Neutrophil (primary cell): ENCODE measurements at regions not wholly inside any gene's neighbourhood (a gene's known extent, or its start where the extent isn't known, plus 50 kb on each side); places are given as distances from the start of the nearest gene placed in this dataset.
"Not testable (repeated sequence)": the region's sequence is repeated elsewhere in the genome, so short reads cannot be mapped to it uniquely, and the experiment has no call there.

Experiments
- H3K27ac ChIP-seq: fragments of 200-600 bp; sonication (generic); 2 replicates; pipeline ENCODE4 v1.5.1; 2016; ENCODE audit warnings: mild to moderate bottlenecking, moderate library complexity
- H3K27me3 ChIP-seq: fragments of 200-600 bp; sonication (generic); 2 replicates; pipeline ENCODE4 v1.6.0; 2016; ENCODE audit warnings: mild to moderate bottlenecking
- H3K36me3 ChIP-seq: fragments of 200-600 bp; sonication (generic); 2 replicates; pipeline ENCODE4 v1.5.1; 2017
- H3K4me1 ChIP-seq, 2 experiments: fragments of 200-600 bp in 1 of 2; sonication (generic) in 1 of 2; 1 replicate in 1 of 2; 2 replicates in 1 of 2; pipeline versions ENCODE4 v1.5.1 to v1.6.1; 2013 to 2016; ENCODE audit warnings: low read depth in 1 of 2, low read length in 1 of 2, mild to moderate bottlenecking in 1 of 2, moderate library complexity in 1 of 2; ENCODE audit not compliant: control insufficient read depth in 1 of 2, insufficient read depth in 1 of 2
- H3K4me3 ChIP-seq, 2 experiments: fragments of 200-600 bp in 1 of 2; sonication (generic) in 1 of 2; 1 replicate in 1 of 2; 2 replicates in 1 of 2; pipeline ENCODE4 v1.5.1; 2013 to 2016; ENCODE audit warnings: low read depth in 1 of 2, low read length in 1 of 2, mild to moderate bottlenecking in 1 of 2, moderate library complexity in 1 of 2
- H3K9me3 ChIP-seq: fragments of 200-600 bp; sonication (generic); 2 replicates; pipeline ENCODE4 v1.5.1; 2016
- CTCF ChIP-seq: fragments of 200-600 bp; sonication (generic); IDR thresholded peaks from 2 replicates; pipeline ENCODE4 v1.5.1; 2016; ENCODE audit warnings: antibody characterized with exemption

DNA sequence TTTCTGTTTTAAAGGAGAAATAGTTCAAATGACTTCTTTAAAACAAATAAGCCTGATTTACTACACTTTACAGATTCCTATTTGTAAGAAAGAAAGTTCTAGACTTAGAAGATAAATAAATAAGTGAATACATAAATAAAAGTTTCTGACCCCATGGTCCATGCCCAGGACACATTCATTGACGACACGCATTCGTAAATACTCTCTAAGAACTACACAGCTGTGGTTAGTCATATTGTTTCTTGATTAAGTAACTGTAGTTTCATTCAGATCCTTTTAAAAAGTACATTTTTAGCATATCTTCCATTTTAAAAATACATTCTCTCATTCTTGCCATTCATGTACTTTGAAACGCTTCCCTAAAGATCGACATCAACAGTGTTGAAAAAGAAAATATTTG, 497.4 kb downstream of the SETD4 start:
- Histone ChIP-seq H3K27me3 (no peaks in the 10 kb centered on the region), H3K27ac (no peak overlapping the region), H3K4me1 (peaks cover 0 to 6% of the 10 kb centered on the region in 2 experiments), H3K9me3 (no peaks in the 10 kb centered on the region), H3K4me3 (no peak overlapping the region), H3K36me3 (no peaks in the 10 kb centered on the region)
- no peak for TF ChIP-seq CTCF

DNA sequence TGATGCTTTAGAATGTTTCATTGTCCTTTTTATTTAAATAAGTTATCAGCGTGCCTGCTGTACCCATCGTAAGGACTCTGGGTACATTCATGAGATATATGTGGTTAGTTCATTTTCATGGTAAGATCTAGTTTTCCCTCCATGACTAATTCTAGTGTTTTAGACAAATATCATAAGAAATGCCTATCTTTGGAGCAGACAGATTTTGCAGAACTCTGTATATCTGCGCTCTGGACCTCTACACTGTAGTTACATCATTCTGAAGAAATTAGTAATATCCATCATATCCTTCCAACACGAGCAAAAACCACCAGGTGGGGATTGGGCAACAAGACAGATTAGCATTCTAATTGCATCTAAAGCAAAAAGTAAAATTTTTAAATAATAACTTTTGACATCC, 499.2 kb downstream of the SETD4 start:
- no peaks in the 10 kb centered on the region for H3K9me3 ChIP-seq
- no peak overlapping the region for H3K4me3 ChIP-seq
- H3K4me1 ChIP-seq = peaks cover 0 to 6% of the 10 kb centered on the region in 2 experiments
- no peaks in the 10 kb centered on the region for H3K27me3 ChIP-seq
- no peak for TF ChIP-seq CTCF
- H3K27ac ChIP-seq = no peak overlapping the region
- no peaks in the 10 kb centered on the region for H3K36me3 ChIP-seq

DNA sequence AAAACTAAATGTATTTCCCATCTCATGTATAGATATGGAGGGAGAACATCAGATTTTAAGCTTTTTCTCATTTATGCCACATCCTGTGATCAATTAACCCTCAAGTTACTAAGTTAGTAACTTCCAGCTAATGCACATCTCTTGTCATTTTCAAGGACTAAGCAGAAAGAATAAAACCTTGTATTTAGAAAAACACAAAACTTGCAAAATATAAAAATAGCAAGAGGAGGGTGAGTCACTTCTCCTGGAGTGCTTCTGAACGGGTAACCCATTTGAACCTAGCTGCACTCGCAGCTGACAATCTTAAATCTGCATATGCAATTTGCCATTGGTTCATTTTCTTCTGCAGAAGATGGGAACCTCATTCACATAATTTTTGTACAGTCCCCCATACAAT, 500.5 kb downstream of the SETD4 start:
- no peak overlapping the region for H3K27ac ChIP-seq
- TF ChIP-seq CTCF = no peak
- H3K36me3 ChIP-seq = no peaks in the 10 kb centered on the region
- no peak overlapping the region for H3K4me3 ChIP-seq
- H3K9me3 ChIP-seq = no peaks in the 10 kb centered on the region
- peaks cover 0 to 6% of the 10 kb centered on the region in 2 experiments for H3K4me1 ChIP-seq
- H3K27me3 ChIP-seq = no peaks in the 10 kb centered on the region

- Histone ChIP-seq H3K4me3 (no peak overlapping the region), H3K36me3 (no peaks in the 10 kb centered on the region), H3K27ac (no peak overlapping the region), H3K27me3 (no peaks in the 10 kb centered on the region), H3K4me1 (peaks cover 0 to 6% of the 10 kb centered on the region in 2 experiments), H3K9me3 (no peaks in the 10 kb centered on the region)
- TF ChIP-seq CTCF = no peak
Observed at GRCh38 chr21:35559128-35559828, 501.0 kb downstream of the SETD4 start.

GRCh38 chr21:35556536-35556935, 503.8 kb downstream of the SETD4 start:
- H3K9me3 ChIP-seq = no peaks in the 10 kb centered on the region
- H3K27me3 ChIP-seq = no peaks in the 10 kb centered on the region
- H3K27ac ChIP-seq = no peak overlapping the region
- peaks cover 0 to 5% of the 10 kb centered on the region in 2 experiments for H3K4me1 ChIP-seq
- TF ChIP-seq CTCF = no peak
- H3K4me3 ChIP-seq = no peak overlapping the region
- H3K36me3 ChIP-seq = no peaks in the 10 kb centered on the region

GRCh38 chr21:35552483-35552882, 503.4 kb upstream of the RUNX1 start:
- not testable (repeated sequence) for H3K27me3 ChIP-seq, H3K27ac ChIP-seq, H3K4me1 ChIP-seq, H3K36me3 ChIP-seq, H3K9me3 ChIP-seq, H3K4me3 ChIP-seq
